Activated CD4-positive, alpha-beta memory T cell treated with anti-CD3 and anti-CD28 coated beads, Interleukin-2, amount 10 ng/mL, durations not matched to agents 7 days and 5 days (primary cell): ENCODE measurements at regions not wholly inside any gene's neighbourhood (a gene's known extent, or its start where the extent isn't known, plus 50 kb on each side); places are given as distances from the start of the nearest gene placed in this dataset.

Experiments used
- CTCF ChIA-PET: fragments of 350-600 bp; sonication (Branson Sonifier 250); formaldehyde crosslinking; loops from one replicate; lab custom pipeline; 2021; ENCODE audit warnings: antibody characterized with exemption, inconsistent platforms; lab: Charles Lee
- POLR2A ChIA-PET: fragments of 350-600 bp; sonication (Branson Sonifier 250); formaldehyde crosslinking; loops from one replicate; lab custom pipeline; 2021; ENCODE audit warnings: antibody characterized with exemption; lab: Charles Lee
- DNase-seq: peaks from one replicate; pipeline ENCODE4 v3.0.0-alpha.2; 2020
- H3K27ac Mint-ChIP-seq: one replicate; pipeline ENCODE4 v1.8.0; 2021; ENCODE audit warnings: mild to moderate bottlenecking, mixed read lengths
- H3K27me3 Mint-ChIP-seq: one replicate; pipeline ENCODE4 v1.8.0; 2021; ENCODE audit warnings: mixed read lengths
- H3K36me3 Mint-ChIP-seq: one replicate; pipeline ENCODE4 v1.8.0; 2021; ENCODE audit warnings: low read depth, mixed read lengths
- H3K4me1 Mint-ChIP-seq: one replicate; pipeline ENCODE4 v1.8.0; 2021; ENCODE audit warnings: mixed read lengths
- H3K4me3 Mint-ChIP-seq: one replicate; pipeline ENCODE4 v1.8.0; 2021; ENCODE audit warnings: mild to moderate bottlenecking, mixed read lengths
- H3K9me3 Mint-ChIP-seq: one replicate; pipeline ENCODE4 v1.8.0; 2021; ENCODE audit warnings: mixed read lengths

- H3K27me3 Mint-ChIP-seq: no peaks in the 10 kb centered on the region
- no peak overlapping the region for H3K27ac Mint-ChIP-seq
- no peaks in the 10 kb centered on the region for H3K36me3 Mint-ChIP-seq
- POLR2A ChIA-PET: no interaction called here
- H3K9me3 Mint-ChIP-seq: peaks cover 2% of the 10 kb centered on the region
- H3K4me1 Mint-ChIP-seq: no peaks in the 10 kb centered on the region
- CTCF ChIA-PET: no interaction called here
- no peak overlapping the region for H3K4me3 Mint-ChIP-seq
- DNase-seq: no peak
These were observed 746.6 kb downstream of the LRFN5 start for GRCh38 chr14:42353315-42353714.

- DNase-seq: no peak
- Mint-ChIP-seq H3K9me3 (no peaks in the 10 kb centered on the region), H3K4me1 (no peaks in the 10 kb centered on the region), H3K4me3 (no peak overlapping the region), H3K36me3 (no peaks in the 10 kb centered on the region), H3K27ac (no peak overlapping the region), H3K27me3 (no peaks in the 10 kb centered on the region)
- POLR2A ChIA-PET: no interaction called here
- CTCF ChIA-PET: no interaction called here
These were observed 729.2 kb downstream of the LRFN5 start for GRCh38 chr14:42335918-42336317.

GRCh38 chr14:42334931-42335330 lies 728.3 kb downstream of the LRFN5 start:
- H3K27ac Mint-ChIP-seq: no peak overlapping the region
- no peaks in the 10 kb centered on the region for H3K9me3 Mint-ChIP-seq
- H3K27me3 Mint-ChIP-seq: no peaks in the 10 kb centered on the region
- H3K4me3 Mint-ChIP-seq: no peak overlapping the region
- no peaks in the 10 kb centered on the region for H3K4me1 Mint-ChIP-seq
- no peak for DNase-seq
- ChIA-PET CTCF (no interaction called here), POLR2A (no interaction called here)
- no peaks in the 10 kb centered on the region for H3K36me3 Mint-ChIP-seq

GRCh38 chr14:42323426-42323825 lies 716.8 kb downstream of the LRFN5 start:
- H3K4me3 Mint-ChIP-seq: no peak overlapping the region
- CTCF ChIA-PET: interaction anchor here (1.2 kb wide), 1 partner anchor 27 kb away, joined by 3 read pairs; no protein-coding TSS in a partner anchor
- H3K27me3 Mint-ChIP-seq: no peaks in the 10 kb centered on the region
- H3K9me3 Mint-ChIP-seq: peaks cover 10% of the 10 kb centered on the region
- no peaks in the 10 kb centered on the region for H3K36me3 Mint-ChIP-seq
- no peak overlapping the region for H3K27ac Mint-ChIP-seq
- POLR2A ChIA-PET: no interaction called here
- DNase-seq: no peak
- H3K4me1 Mint-ChIP-seq: no peaks in the 10 kb centered on the region

GRCh38 chr14:42322531-42323284 lies 716.0 kb downstream of the LRFN5 start:
- ChIA-PET POLR2A (no interaction called here), CTCF (interaction anchor here (1.2 kb wide), 1 partner anchor 28 kb away, joined by 3 read pairs; no protein-coding TSS in a partner anchor)
- DNase-seq: no peak
- no peak overlapping the region for H3K27ac Mint-ChIP-seq
- H3K27me3 Mint-ChIP-seq: no peaks in the 10 kb centered on the region
- peaks cover 10% of the 10 kb centered on the region for H3K9me3 Mint-ChIP-seq
- no peaks in the 10 kb centered on the region for H3K36me3 Mint-ChIP-seq
- no peak overlapping the region for H3K4me3 Mint-ChIP-seq
- H3K4me1 Mint-ChIP-seq: no peaks in the 10 kb centered on the region

- ChIA-PET CTCF (no interaction called here), POLR2A (no interaction called here)
- no peak for DNase-seq
- peaks cover 7% of the 10 kb centered on the region for H3K9me3 Mint-ChIP-seq
- H3K27me3 Mint-ChIP-seq: no peaks in the 10 kb centered on the region
- no peaks in the 10 kb centered on the region for H3K4me1 Mint-ChIP-seq
- H3K36me3 Mint-ChIP-seq: no peaks in the 10 kb centered on the region
- H3K27ac Mint-ChIP-seq: no peak overlapping the region
- H3K4me3 Mint-ChIP-seq: no peak overlapping the region
These were observed 713.3 kb downstream of the LRFN5 start for GRCh38 chr14:42319996-42320395.

GRCh38 chr14:42316693-42317092 lies 710.0 kb downstream of the LRFN5 start:
- H3K9me3 Mint-ChIP-seq: peaks cover 6% of the 10 kb centered on the region
- H3K36me3 Mint-ChIP-seq: no peaks in the 10 kb centered on the region
- no peak overlapping the region for H3K27ac Mint-ChIP-seq
- DNase-seq: no peak
- CTCF ChIA-PET: no interaction called here
- POLR2A ChIA-PET: no interaction called here
- H3K4me1 Mint-ChIP-seq: no peaks in the 10 kb centered on the region
- H3K27me3 Mint-ChIP-seq: no peaks in the 10 kb centered on the region
- H3K4me3 Mint-ChIP-seq: no peak overlapping the region

GRCh38 chr14:42311876-42312275 lies 705.2 kb downstream of the LRFN5 start:
- ChIA-PET CTCF (no interaction called here), POLR2A (no interaction called here)
- Mint-ChIP-seq H3K36me3 (no peaks in the 10 kb centered on the region), H3K4me1 (no peaks in the 10 kb centered on the region), H3K9me3 (peaks cover 27% of the 10 kb centered on the region), H3K4me3 (no peak overlapping the region), H3K27ac (no peak overlapping the region), H3K27me3 (no peaks in the 10 kb centered on the region)
- no peak for DNase-seq

- H3K9me3 Mint-ChIP-seq: peaks cover 31% of the 10 kb centered on the region
- ChIA-PET CTCF (no interaction called here), POLR2A (no interaction called here)
- no peak overlapping the region for H3K27ac Mint-ChIP-seq
- no peaks in the 10 kb centered on the region for H3K27me3 Mint-ChIP-seq
- H3K4me1 Mint-ChIP-seq: no peaks in the 10 kb centered on the region
- H3K36me3 Mint-ChIP-seq: no peaks in the 10 kb centered on the region
- H3K4me3 Mint-ChIP-seq: no peak overlapping the region
- DNase-seq: no peak
These were observed 700.7 kb downstream of the LRFN5 start for GRCh38 chr14:42307239-42307825.

- H3K9me3 Mint-ChIP-seq: peaks cover 6% of the 10 kb centered on the region
- no peaks in the 10 kb centered on the region for H3K36me3 Mint-ChIP-seq
- POLR2A ChIA-PET: no interaction called here
- no peak overlapping the region for H3K4me3 Mint-ChIP-seq
- CTCF ChIA-PET: no interaction called here
- DNase-seq: no peak
- no peak overlapping the region for H3K27ac Mint-ChIP-seq
- no peaks in the 10 kb centered on the region for H3K27me3 Mint-ChIP-seq
- no peaks in the 10 kb centered on the region for H3K4me1 Mint-ChIP-seq
These were observed 693.0 kb downstream of the LRFN5 start for GRCh38 chr14:42299692-42300091.

GRCh38 chr14:42293180-42293579 lies 686.5 kb downstream of the LRFN5 start:
- ChIA-PET POLR2A (no interaction called here), CTCF (no interaction called here)
- H3K27ac Mint-ChIP-seq: no peak overlapping the region
- H3K4me3 Mint-ChIP-seq: no peak overlapping the region
- no peaks in the 10 kb centered on the region for H3K27me3 Mint-ChIP-seq
- peaks cover 8% of the 10 kb centered on the region for H3K9me3 Mint-ChIP-seq
- no peaks in the 10 kb centered on the region for H3K36me3 Mint-ChIP-seq
- DNase-seq: no peak
- H3K4me1 Mint-ChIP-seq: no peaks in the 10 kb centered on the region

GRCh38 chr14:42277840-42278239 lies 671.2 kb downstream of the LRFN5 start:
- peaks cover 21% of the 10 kb centered on the region for H3K9me3 Mint-ChIP-seq
- no peaks in the 10 kb centered on the region for H3K27me3 Mint-ChIP-seq
- ChIA-PET POLR2A (no interaction called here), CTCF (no interaction called here)
- no peak for DNase-seq
- H3K4me3 Mint-ChIP-seq: no peak overlapping the region
- no peaks in the 10 kb centered on the region for H3K4me1 Mint-ChIP-seq
- H3K27ac Mint-ChIP-seq: no peak overlapping the region
- no peaks in the 10 kb centered on the region for H3K36me3 Mint-ChIP-seq

GRCh38 chr14:42269234-42269633 lies 662.6 kb downstream of the LRFN5 start:
- peaks cover 15% of the 10 kb centered on the region for H3K9me3 Mint-ChIP-seq
- no peaks in the 10 kb centered on the region for H3K4me1 Mint-ChIP-seq
- ChIA-PET CTCF (no interaction called here), POLR2A (no interaction called here)
- H3K4me3 Mint-ChIP-seq: no peak overlapping the region
- no peaks in the 10 kb centered on the region for H3K27me3 Mint-ChIP-seq
- no peak for DNase-seq
- H3K36me3 Mint-ChIP-seq: no peaks in the 10 kb centered on the region
- H3K27ac Mint-ChIP-seq: no peak overlapping the region

GRCh38 chr14:42248131-42248530 lies 641.5 kb downstream of the LRFN5 start:
- no peak for DNase-seq
- H3K4me1 Mint-ChIP-seq: no peaks in the 10 kb centered on the region
- H3K9me3 Mint-ChIP-seq: peaks cover 3% of the 10 kb centered on the region
- POLR2A ChIA-PET: no interaction called here
- H3K4me3 Mint-ChIP-seq: no peak overlapping the region
- CTCF ChIA-PET: no interaction called here
- H3K27me3 Mint-ChIP-seq: no peaks in the 10 kb centered on the region
- H3K27ac Mint-ChIP-seq: no peak overlapping the region
- H3K36me3 Mint-ChIP-seq: no peaks in the 10 kb centered on the region
